GM18868 (cell line): ENCODE measurements at regions not wholly inside any gene's neighbourhood (a gene's known extent, or its start where the extent isn't known, plus 50 kb on each side); places are given as distances from the start of the nearest gene placed in this dataset.

Experiments used
- ATAC-seq: cut with Tn5 transposase; IDR thresholded peaks from one replicate; pipeline ENCODE4 v1.9.1; 2021; ENCODE audit warnings: mild to moderate bottlenecking, moderate library complexity; ENCODE audit not compliant: unreplicated experiment

DNA sequence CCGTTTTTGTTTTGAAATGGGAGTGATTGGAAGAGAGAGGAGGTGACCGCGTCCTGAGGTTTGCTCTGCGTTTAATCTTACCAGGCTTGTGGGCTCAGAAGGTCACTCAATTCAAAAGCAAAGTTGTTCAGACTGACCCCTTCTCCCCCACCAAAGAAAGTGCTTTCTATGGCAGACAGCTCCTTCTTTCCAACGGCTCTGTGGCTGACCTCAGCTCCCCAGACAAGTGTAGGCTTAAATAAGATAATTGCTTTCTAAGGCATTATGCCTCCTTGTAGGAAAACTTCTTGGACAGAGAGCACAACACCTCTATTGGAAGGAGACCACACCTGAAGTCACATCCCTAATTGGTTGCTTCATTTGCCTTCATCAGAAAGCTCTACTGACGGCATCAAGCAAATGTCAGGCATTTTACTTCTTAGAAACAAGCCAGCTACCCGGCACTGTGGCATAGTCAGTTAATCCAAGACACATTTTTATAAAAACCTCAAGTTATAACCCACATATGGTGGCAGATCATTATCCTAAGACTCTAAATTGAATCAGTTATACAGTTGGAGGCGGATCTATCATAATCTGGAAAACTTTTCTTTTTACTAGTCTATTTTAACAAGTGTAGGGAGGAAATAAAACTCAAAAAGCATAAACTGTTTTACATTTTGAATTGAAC, 94.9 kb downstream of the TMEM174 start:
- no peak for ATAC-seq

DNA sequence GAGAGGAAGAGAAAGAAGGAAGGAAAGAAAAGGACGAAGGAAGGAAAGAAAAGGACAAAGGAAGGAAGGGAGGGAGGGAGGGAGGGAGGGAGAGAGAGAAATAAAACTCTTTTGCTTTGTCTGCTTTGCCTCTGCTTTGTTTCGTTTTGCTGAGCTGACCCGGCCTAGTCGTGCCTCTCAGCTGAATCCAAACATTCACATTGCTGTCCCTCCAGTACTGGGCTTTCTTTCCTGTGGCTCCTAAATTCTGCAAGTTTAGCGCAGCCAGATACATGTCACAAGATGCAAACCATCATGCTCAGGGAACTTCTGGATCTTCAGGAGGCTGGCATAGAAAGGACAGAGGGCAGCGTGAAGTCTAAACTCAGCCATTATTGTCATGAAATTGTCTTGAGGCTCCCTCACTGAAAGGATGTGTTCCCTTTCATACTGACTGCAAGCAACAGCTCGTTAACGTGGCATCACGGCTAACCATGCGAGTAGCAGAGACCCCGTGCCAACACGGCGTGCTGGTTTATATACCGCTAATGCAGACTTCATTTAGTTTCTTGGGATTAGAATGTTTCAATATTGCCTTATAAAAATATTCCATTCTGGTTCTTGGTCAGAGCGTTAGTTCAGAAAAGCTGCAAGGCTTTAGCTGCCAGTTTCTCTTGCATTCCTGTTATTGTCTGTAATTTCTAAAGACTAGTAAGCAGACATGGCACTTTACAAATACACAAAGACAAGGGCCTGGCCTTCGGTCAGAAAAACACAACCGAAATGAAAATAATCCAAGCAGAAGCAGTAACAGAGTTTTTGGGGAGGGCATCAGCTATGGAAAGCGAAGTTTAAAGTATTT, 94.2 kb downstream of the TMEM174 start:
- ATAC-seq, result no peak

DNA sequence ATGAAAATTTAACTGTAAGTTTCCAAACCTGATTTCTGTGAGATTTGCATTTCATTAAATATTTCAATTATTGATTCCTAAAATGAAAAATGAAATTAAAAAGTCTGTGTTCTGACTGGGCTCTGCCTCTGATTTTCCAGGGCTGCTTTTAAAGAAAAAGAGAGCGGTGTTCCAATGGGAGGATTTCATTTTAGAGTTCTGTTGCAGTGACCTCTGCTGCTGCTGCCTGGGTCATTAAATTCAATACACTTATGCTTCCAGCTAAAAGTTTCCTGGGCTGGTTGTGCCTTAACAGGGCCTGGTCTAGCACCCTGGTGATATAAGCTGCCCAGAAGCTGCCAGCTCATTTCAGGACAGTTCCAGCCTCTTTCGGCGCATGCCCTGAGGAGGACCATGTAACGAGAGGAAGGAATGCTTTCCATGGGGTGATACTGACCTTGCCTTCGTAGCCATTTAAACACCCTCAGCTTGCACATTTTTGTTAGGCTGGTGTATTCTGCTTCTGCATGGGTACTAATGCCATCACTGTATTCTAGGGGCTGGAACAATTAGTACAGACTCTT, 93.3 kb downstream of the TMEM174 start:
- no peak for ATAC-seq

DNA sequence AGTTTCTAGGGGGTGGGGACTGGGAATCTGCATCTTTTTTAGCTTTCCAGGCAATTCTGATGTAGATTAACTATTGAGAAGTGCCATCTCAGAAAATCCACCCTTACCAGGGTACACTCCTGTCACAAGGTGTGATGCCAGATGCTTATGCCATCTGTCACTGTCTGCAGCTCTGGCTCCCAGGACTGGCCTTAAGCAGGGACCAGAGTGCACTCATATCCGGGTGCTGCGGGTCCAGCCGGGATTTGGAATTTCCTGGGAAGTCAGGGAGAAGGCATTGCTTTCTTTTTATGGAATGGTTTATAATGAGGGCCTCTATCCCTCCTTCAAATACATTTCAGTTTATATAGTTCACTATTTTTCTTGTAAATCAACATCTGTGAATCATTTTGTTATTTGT, 92.6 kb downstream of the TMEM174 start:
- ATAC-seq, result no peak

DNA sequence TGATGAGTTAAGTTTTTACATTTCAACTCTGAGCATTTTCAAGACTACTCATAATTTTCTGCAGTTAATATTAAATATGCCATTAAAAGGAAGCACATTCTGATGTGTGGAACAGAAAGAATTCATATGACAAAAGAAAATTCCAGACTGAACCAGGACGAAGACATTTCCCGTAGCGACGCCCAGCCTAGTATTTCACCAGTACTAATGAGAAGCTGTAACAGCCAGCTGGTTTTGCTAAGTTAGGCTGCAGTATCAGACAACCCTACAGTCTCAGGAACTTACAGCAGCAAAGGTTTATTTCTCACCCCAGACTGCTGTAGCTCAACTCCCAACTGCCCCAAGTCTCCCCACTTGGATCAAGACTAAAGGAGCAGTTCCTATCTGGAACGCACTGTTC, 91.6 kb downstream of the TMEM174 start:
- no peak for ATAC-seq

DNA sequence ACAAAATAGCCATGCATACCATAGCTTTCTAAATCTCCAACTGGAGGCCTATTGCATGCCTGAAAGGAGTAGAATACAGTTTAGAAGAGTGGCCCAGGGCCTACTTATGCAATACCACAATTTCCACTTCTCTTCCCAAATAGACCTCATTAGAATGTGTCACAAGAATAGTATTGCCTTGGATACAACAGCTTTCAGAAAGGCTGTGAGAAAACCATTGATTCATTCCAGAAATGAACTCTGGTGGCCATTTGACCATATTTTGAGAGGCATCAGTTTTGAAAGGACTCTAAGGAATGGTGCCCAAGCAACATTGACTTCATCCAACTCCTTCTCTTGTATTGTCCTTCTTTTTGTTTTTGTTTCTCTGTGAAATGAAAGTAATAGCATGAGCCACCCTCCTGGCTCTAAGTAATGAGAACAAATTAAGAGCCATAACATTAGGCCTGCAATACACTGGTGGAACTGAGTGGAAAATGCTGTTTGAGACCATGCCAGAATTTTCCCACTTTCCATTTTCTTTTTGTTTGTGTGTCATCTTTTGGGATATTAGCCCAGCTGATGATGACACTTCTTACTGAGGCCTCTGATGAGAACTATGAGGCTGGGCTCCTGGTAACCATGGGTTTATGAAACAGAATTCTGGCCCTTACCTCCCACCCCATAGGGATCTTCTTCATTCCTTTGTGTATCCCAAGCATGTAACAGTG, 90.2 kb downstream of the TMEM174 start:
- no peak for ATAC-seq

DNA sequence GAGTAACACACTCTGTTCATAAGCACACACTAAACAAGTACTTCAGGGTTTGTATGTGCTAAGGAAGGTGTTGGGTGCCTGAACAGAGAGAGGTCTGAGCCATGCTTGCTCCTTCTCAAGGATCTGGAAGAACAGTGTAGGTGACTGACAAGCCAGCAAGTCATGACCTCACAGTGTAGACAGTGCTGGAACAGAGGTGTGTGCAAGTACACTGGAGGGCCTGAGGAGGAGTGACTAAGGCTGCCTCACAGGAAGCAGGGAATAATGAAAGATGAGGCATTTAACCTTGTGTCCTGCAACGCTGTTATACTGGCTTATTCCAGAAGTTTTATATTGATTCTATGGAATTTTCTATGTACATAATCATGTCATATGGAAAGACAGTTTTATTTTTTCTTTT, 83.9 kb downstream of the TMEM174 start:
- no peak for ATAC-seq

DNA sequence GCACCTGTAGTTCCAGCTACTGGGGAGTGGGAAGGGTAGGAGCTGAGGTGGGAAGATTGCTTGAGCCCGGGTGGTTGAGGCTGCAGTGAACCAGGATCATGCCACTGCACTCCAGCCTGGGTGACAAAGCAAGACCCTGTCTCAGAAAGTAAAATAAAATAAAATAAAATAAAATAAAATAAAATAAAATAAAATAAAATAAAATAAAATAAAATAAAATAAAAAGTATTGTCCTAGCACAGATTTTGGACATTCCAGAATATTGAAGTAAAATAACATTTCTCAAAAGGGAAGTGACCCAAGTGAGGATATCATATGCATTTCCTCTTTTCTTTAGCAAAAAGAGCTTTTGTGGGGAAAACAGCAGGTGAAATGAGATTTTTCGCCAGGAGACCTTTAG, 83.5 kb downstream of the TMEM174 start:
- no peak for ATAC-seq

DNA sequence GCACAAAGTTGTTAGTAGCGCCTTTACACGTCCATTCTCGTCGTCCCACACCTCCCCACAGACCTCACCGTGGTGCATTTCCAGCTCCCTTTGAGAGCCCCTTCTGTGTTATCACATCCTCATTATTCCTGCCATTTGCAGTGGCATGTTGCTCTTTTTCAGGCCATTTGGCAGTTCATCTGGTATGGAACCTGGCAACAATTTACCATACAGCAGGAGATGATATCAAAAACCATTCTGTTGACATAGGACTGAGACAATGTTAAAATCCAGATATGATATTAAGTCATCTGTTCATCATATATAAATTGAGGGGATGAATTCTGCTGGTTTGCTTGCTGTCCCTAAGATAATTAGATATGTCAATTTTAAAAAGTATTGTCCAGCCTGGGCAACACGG, 83.0 kb downstream of the TMEM174 start:
- no peak for ATAC-seq

DNA sequence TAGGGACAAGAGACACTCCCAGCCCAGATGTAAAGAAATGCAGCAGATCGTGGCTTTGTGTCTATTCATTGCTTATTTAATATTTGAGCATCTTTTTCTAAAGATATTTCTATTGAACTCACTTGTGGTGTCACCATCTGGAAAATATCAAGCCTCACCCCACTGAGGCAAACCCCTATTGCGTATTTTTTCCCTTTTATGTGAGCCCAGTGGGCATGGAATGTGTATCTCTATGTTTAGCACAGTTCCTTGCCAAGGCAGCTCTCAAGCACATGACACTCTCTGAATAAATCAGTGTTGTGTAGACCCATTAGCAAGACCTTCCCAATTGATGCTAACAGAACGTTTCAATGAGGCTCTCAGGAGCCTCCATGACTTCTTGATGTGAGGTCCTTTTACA, 81.6 kb downstream of the TMEM174 start:
- no peak for ATAC-seq

DNA sequence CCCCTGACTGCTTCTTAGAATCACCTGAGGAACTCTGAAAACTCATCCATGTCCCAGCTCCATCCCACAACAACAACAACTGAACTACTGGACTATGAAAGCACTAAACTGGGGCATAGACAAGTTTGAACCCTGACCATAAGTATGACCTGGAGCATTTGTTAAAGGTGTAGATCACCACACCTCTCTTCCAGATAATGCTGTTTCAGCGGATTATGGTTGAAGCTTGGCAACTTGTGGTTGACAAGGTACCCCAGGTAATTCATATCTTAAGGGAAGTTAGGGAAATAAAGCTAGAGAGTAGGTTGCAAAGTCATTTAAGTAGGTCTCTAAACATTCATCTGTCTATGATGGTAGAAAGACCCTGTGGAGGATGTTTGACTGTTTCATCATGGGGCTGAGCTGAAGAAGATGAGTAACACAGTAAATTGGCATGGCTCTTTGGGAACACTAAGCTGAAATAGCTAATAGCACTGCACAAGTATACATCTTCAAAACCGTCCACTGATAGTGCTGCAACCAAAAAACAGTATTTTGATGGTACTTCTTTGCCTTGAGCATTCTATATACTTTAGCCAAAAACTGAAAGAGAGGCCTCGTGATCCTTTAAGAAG, 80.2 kb downstream of the TMEM174 start:
- ATAC-seq, result no peak

DNA sequence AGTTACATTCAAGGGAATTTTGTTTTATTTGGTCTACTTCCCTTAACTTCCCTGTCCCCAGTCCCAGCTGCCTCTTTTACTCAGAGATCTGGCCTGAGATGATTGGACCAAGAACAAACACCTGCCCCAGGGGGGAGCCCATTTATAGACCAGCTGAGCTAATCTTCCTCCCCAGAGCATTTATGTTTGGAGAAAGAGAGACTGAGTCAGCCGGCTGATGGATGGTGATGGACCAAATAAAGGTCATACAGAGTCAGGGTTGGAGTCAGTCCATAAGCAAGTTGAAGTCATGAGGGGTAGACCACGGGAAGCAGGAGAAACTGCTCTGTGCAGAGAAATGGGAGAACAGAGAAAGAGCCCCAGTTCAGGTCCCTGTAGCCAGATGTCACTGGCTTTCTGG, 77.7 kb downstream of the TMEM174 start:
- ATAC-seq, result no peak

DNA sequence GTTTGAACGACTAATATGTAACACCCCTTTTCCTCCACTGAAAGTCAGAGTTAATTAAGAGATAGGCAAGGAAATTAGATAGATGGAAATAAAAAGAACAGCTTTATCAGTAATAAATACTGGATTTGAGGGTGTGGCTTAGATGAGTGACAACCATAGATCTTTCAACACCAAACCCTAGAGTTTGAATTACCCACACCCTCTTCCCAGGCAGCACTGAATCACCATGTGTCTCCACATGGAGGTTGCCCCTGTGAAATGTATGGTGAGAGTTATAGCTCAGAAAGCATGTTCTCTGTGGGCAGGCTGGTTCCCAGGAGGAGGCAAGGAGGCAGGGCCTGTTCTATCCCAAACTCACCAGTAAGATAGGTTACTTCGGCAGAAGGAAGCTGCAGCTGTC, 69.7 kb downstream of the TMEM174 start:
- no peak for ATAC-seq

DNA sequence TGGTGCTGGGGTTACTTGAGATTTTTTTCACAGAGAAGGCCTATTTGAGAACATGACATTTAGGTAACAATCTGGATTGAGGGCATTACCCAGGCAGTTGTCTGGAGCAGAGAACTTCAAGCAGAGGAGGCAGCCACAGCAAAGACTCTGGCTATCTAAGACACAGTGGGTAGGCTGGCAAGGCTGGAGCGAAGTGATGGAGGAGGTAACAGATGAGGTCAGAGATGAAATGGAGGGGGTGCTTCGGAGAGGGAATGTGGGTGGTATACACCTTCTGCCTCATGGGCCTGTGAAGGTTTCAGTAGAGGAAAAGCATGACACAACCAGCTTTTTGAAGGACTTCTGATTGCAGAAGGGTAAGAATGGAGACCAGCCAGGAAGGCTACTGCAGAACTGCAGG, 65.9 kb downstream of the TMEM174 start:
- ATAC-seq, result no peak

DNA sequence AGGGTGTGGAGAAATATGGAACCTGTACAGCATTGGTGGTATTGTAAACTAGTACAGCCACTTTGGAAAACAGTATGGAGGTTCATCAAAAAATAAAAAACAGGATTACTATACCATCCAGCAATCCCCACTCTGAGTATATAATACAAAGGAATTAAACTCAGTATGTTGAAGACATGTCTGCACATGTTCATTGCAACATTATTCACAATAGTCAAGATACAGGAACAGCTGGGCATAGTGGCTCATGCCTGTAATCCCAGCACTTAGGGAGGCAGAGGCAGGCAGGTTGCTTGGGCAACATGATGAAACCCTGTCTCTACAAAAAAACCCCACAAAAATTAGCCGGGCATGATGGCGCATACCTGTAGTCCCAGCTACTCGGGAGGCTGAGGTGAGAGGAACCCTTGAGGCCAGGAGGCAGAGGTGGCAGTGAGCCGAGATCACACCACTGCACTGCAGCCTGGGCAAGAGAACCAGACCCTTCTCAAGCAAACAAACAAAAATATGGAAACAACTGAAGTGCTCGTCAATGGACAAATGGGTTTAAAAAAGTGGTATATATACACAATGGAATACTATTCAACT, 63.6 kb downstream of the TMEM174 start:
- no peak for ATAC-seq

DNA sequence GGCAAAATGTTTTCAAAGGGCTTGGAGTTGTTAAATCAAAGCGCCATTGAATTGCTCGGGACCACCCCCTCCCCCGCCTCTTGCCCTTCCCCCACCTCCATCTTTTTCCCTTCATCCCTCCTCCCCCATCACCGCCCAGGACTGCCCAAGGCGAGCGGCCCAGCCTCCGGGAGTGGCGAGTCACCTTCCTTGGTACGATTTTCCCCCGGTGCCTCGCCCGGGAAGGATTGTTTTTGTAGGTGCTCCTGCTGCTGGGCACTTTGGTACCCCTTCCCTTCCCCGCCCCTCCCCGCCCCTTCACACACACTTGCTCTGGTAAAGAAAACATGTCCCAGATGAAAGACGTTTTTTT, 61.2 kb downstream of the TMEM174 start:
- ATAC-seq, result no peak

DNA sequence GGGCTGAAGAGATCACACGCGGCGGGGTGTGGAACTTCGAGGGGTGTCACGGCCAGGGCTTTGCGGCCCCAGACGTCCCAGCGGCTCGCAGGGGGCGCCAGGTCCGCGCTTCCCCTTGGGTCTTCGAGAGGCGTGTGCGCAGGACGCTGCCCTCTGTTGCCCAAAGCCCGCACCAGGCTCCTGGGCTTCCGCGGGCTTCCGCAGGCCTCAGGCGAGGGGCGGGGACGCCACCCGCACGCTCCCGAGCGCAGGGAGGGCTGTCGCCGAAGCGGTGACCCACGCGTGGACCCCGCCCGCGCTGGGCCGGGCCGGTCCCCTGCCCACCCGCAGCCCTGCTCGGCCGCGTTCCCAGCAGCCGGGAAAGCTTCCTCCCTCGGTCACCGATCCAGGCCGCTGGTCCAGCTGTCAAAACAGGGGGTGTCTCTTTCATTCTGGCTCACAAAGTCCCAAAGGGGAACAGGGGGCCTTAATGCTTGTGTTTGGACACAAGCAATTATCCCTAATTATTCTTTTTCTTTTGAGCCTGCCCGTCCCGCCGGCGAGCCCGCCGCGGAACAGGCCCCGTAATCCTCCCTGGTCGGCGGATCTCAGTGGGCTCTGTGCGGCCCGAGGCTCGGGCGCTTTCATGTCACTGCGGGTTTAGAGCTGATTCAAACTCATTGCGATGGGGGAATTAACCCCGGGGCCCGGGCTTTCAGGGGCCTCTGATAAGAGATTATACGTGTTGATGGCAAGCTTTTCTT, 60.6 kb downstream of the TMEM174 start:
- ATAC-seq, result no peak

DNA sequence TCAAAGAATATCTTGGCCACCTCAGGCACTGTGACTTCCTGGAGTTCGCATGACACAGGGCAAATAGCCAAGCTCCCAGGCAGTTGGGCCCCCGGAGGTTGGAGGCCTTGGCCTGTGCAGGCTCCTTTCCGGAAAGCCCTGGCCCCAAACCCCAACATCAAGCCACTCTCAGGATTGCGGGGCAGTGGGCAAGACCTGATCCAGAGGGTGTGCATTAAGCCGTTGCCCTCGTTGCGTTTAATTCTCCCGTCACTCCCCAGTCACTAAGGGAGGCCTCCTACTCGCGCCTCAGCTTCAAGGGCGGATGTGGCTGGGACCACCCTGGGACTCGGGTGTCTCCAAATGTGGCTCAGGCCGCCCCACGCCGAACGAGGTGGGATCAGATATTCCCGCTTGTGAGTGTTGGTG, 60.1 kb downstream of the TMEM174 start:
- no peak for ATAC-seq

DNA sequence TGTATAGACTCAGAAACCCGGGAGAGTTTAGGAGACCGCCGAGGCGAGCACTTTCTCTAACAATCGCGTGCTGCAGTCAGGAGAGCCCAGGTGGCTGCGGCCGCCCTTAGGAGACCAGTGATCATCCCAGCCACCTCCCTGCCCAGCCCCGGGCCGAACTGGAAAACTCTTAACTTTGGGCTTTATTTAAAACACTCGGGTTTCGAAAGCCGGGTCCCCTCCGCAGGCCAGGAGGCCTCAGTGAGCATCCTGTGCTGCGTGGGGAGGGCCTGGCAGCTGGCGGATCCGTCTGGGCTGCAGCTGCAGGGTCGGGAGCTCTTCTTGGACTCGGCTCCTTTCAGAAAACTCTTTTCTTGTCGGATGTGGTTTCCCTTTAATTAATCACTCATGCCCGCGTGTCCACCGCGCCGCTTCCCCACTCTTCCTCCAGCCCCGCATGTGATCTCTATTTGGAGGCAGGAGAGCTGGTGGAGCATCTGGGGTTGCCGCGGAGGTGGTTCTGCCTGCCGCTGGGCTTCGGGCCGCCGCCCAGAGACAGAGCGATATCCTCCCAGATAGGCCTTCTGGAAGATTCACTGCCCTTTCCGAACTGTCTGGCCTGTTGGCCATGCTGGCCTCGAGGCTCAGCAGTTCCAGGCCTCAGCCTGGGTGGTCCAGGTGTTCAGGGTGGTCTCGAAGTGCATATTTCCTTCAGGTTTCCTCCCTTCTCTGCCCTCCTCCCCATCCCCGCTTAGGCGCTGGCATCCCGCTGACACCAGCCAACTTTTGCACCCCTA, 59.5 kb downstream of the TMEM174 start:
- ATAC-seq, result no peak
